ENCODE measurements at regions not wholly inside any gene's neighbourhood (a gene's known extent, or its start where the extent isn't known, plus 50 kb on each side); places are given as distances from the start of the nearest gene placed in this dataset.

DNA sequence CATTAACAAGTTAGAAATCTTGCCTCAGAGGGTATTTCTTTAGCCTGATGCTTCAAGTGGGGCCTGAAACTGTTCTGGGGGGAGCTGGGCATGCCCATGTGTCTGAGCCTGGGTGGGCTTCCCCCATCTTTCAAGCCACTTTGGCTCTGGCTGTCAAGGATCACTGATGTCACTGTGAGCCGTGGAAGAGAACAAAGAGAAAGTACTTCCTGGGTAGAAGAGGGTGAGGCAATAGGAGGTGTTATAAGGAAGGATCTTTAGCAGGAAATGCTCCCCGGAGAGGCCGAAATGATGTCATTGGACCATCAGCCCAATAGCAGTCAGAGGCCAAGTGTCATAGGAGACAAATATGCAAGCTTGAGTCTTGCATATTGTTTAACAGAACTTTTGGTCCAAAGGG, 228.4 kb upstream of the MEX3C start:
- RAD21 ChIA-PET (ENCODE audit: low non-redundant PET in 1 of 2, low total read pairs in 2 of 2, uncharacterized antibody in 2 of 2, unreplicated experiment in 2 of 2): no interaction called here
- intact Hi-C loops (cut with micrococcal nuclease): no loop called here
- H3K27ac ChIP-seq (ENCODE audit: low read depth, low read length): no peak overlapping the region

DNA sequence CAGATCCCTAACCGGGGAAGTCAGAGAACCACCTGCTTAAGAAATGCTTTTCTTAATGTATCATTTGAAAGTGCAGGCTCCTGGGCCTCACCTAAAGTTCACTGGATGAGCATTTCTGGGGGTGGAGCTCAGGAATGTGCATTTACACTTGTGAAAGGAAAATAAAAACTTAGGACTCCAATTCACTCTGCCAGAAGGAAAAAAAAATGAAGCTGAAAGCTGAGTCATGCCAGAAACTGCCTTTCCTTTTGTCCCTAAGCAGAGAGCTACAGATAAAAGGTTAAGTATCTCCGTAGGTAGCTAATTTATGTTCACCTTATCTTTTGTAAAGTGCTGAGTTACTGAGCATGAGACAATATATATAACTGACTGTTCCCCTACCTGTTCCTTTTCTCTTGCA, 229.5 kb upstream of the MEX3C start:
- no peaks in the 10 kb centered on the region for H3K79me2 ChIP-seq (ENCODE audit: insufficient read depth, low read length)
- H3K27me3 ChIP-seq (ENCODE audit: insufficient read depth, low read length): no peaks in the 10 kb centered on the region
- DNase-seq (ENCODE audit: low read depth, low spot score): no peak
- no peak overlapping the region for H3K27ac ChIP-seq (ENCODE audit: low read depth, low read length)
- no peaks in the 10 kb centered on the region for H3K4me1 ChIP-seq (ENCODE audit: control insufficient read depth in 1 of 2, insufficient read depth in 2 of 2, low read length in 2 of 2)
- TF ChIP-seq, protein P1, sequence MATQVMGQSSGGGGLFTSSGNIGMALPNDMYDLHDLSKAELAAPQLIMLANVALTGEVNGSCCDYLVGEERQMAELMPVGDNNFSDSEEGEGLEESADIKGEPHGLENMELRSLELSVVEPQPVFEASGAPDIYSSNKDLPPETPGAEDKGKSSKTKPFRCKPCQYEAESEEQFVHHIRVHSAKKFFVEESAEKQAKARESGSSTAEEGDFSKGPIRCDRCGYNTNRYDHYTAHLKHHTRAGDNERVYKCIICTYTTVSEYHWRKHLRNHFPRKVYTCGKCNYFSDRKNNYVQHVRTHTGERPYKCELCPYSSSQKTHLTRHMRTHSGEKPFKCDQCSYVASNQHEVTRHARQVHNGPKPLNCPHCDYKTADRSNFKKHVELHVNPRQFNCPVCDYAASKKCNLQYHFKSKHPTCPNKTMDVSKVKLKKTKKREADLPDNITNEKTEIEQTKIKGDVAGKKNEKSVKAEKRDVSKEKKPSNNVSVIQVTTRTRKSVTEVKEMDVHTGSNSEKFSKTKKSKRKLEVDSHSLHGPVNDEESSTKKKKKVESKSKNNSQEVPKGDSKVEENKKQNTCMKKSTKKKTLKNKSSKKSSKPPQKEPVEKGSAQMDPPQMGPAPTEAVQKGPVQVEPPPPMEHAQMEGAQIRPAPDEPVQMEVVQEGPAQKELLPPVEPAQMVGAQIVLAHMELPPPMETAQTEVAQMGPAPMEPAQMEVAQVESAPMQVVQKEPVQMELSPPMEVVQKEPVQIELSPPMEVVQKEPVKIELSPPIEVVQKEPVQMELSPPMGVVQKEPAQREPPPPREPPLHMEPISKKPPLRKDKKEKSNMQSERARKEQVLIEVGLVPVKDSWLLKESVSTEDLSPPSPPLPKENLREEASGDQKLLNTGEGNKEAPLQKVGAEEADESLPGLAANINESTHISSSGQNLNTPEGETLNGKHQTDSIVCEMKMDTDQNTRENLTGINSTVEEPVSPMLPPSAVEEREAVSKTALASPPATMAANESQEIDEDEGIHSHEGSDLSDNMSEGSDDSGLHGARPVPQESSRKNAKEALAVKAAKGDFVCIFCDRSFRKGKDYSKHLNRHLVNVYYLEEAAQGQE (IDR thresholded peaks at IDR 0.05; ENCODE audit: low read depth): no peak
- TF ChIP-seq TCF7L2 (IDR thresholded peaks at IDR 0.05; ENCODE audit: borderline replicate concordance, extremely low read depth, insufficient read depth, insufficient read length): no peak
- TF ChIP-seq POLR2A (IDR thresholded peaks at IDR 0.05; ENCODE audit: borderline replicate concordance, extremely low read depth, insufficient read depth, insufficient read length): no peak
- TF ChIP-seq SIN3A (IDR thresholded peaks at IDR 0.05; ENCODE audit: low read depth): no peak
- TF ChIP-seq CEBPB (IDR thresholded peaks at IDR 0.05; ENCODE audit: low read depth): no peak
- no peak for TF ChIP-seq SP1 (IDR thresholded peaks at IDR 0.05; ENCODE audit: low read depth)
- intact Hi-C loops (cut with micrococcal nuclease): no loop called here
- RAD21 ChIA-PET (ENCODE audit: low non-redundant PET in 1 of 2, low total read pairs in 2 of 2, uncharacterized antibody in 2 of 2, unreplicated experiment in 2 of 2): interaction anchor here in 1 of 2 experiments (0.7 kb wide), 1 partner anchor 277 kb away, joined by 3 read pairs; no protein-coding TSS in a partner anchor
- POLR2A ChIA-PET: no interaction called here
- no peak overlapping the region for H2AFZ ChIP-seq (ENCODE audit: low read depth, low read length, poor library complexity, severe bottlenecking)
- no peak overlapping the region for H3K4me3 ChIP-seq (replicated peaks in 1 of 2; ENCODE audit: low read depth in 1 of 2, low read length in 2 of 2)
- no peaks in the 10 kb centered on the region for H3K9me3 ChIP-seq (ENCODE audit: control insufficient read depth in 1 of 2, insufficient read depth in 1 of 2, low read depth in 1 of 2, low read length in 2 of 2)
- no TSS peak for BruUV-seq (replicated peaks)
- CTCF ChIA-PET: no interaction called here
- no peaks in the 10 kb centered on the region for H3K36me3 ChIP-seq (ENCODE audit: control insufficient read depth in 1 of 2, insufficient read depth in 2 of 2, low read length in 2 of 2)
- no peaks in the 10 kb centered on the region for H3K9me2 ChIP-seq (ENCODE audit: insufficient read depth)
- H4K20me1 ChIP-seq (ENCODE audit: insufficient read depth): no peaks in the 10 kb centered on the region
- no peak for ATAC-seq
- no peak overlapping the region for H3K4me2 ChIP-seq (ENCODE audit: low read length)
- H3K9ac ChIP-seq (ENCODE audit: low read length): no peak overlapping the region

More for the DNA sequence above, 228.4 kb upstream of the MEX3C start:
- no TSS peak for BruUV-seq (replicated peaks)
- Histone ChIP-seq H4K20me1 (ENCODE audit: insufficient read depth) (no peaks in the 10 kb centered on the region), H3K27me3 (ENCODE audit: insufficient read depth, low read length) (no peaks in the 10 kb centered on the region), H3K4me2 (ENCODE audit: low read length) (no peak overlapping the region), H3K9me2 (ENCODE audit: insufficient read depth) (no peaks in the 10 kb centered on the region), H3K36me3 (ENCODE audit: control insufficient read depth in 1 of 2, insufficient read depth in 2 of 2, low read length in 2 of 2) (no peaks in the 10 kb centered on the region), H3K4me3 (replicated peaks in 1 of 2; ENCODE audit: low read depth in 1 of 2, low read length in 2 of 2) (no peak overlapping the region), H3K4me1 (ENCODE audit: control insufficient read depth in 1 of 2, insufficient read depth in 2 of 2, low read length in 2 of 2) (no peaks in the 10 kb centered on the region), H3K9me3 (ENCODE audit: control insufficient read depth in 1 of 2, insufficient read depth in 1 of 2, low read depth in 1 of 2, low read length in 2 of 2) (no peaks in the 10 kb centered on the region), H3K9ac (ENCODE audit: low read length) (no peak overlapping the region), H3K79me2 (ENCODE audit: insufficient read depth, low read length) (no peaks in the 10 kb centered on the region), H2AFZ (ENCODE audit: low read depth, low read length, poor library complexity, severe bottlenecking) (no peak overlapping the region)
- POLR2A ChIA-PET: no interaction called here
- CTCF ChIA-PET: no interaction called here
- no peak for ATAC-seq
- TF ChIP-seq, protein P1 (IDR thresholded peaks at IDR 0.05; ENCODE audit: low read depth): no peak
- TF ChIP-seq EZH2 (IDR thresholded peaks at IDR 0.05) (no peak), EZH2phosphoT487 (IDR thresholded peaks at IDR 0.05; ENCODE audit: borderline replicate concordance) (no peak), TCF7L2 (IDR thresholded peaks at IDR 0.05; ENCODE audit: borderline replicate concordance, extremely low read depth, insufficient read depth, insufficient read length) (no peak), SIN3A (IDR thresholded peaks at IDR 0.05; ENCODE audit: low read depth) (no peak)
- no peak for DNase-seq (ENCODE audit: low read depth, low spot score)

Data from HCT116 (cell line).